Right hindlimb (tissue), 1 donor: ENCODE measurements at regions not wholly inside any gene's neighbourhood (a gene's known extent, or its start where the extent isn't known, plus 50 kb on each side); places are given as distances from the start of the nearest gene placed in this dataset.
"Not testable (repeated sequence)": the region's sequence is repeated elsewhere in the genome, so short reads cannot be mapped to it uniquely, and the experiment has no call there.

Experiments
- DNase-seq: peaks from one replicate; pipeline ENCODE4 v3.0.0-alpha.2; 2018

GRCh38 chr21:5138687-5139086 is 5382.7 kb upstream of the TPTE start:
- not testable (repeated sequence) for DNase-seq

- not testable (repeated sequence) for DNase-seq
These were observed 5381.9 kb upstream of the TPTE start for GRCh38 chr21:5139528-5139927.

DNA sequence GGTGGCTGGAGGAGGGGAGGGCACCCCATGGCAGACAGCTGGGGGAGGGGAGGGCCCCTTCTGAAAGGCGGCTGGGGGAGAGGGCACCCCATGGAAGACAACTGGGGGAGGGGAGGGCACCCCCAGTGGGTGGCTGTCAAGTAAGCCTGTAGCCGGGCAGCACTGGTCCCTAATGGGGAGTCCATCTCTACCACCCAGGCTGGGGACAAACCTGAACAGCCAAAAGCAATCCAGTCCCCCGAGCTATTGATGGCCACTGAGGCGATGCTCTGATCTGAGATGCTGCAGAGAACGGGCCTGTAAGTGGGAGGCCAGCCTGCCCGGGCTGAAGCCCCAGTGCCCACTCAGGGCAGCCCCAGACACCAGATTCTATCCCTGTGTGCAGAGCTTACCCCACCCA is 5378.4 kb upstream of the TPTE start:
- not testable (repeated sequence) for DNase-seq

DNA sequence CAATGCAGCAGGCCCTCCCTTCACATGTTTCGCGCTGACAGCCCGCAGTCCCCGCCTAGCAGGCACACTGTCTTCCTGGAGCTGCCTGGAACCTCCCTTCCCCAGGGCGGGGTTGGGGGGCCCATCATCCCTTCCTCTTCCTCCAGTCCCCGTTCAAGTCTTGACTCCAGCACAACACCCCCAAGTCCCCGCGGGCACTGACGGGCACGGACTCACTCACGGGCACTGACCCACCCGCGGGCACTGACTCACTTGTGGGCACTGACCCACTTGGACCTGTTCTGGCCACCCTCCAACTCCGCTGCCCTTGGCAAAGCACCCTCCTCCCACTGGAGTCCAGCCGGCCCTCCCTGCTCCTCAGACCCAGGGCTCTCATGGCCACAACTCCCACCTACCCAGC is 5376.7 kb upstream of the TPTE start:
- not testable (repeated sequence) for DNase-seq

- not testable (repeated sequence) for DNase-seq
These were observed 5373.7 kb upstream of the TPTE start for GRCh38 chr21:5147685-5148084.

GRCh38 chr21:5149222-5149621 is 5372.2 kb upstream of the TPTE start:
- not testable (repeated sequence) for DNase-seq

- DNase-seq = not testable (repeated sequence)
These were observed 5367.3 kb upstream of the TPTE start for GRCh38 chr21:5153842-5154640.

GRCh38 chr21:5154641-5154982 is 5366.8 kb upstream of the TPTE start:
- DNase-seq = peak; percentile 91

GRCh38 chr21:5162693-5163574 is 5358.4 kb upstream of the TPTE start:
- DNase-seq = not testable (repeated sequence)

DNA sequence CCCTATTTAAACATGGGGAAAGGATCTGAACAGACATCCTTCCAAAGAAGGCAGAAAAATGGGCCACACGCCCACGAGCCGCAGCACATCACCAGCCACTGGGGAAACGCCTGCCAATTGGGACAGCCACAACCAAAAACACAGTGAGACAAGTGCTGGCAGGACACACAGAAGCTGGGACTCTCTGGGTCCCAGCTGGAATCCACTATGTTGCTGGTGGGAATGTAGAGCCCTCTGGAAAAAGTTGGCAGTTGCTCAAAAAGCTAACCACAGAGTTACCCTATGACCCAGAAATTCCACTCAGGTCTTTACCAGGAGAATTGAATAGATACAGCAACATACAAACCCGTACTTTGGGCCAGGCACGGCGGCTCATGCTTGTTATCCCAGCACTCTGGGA is 5355.6 kb upstream of the TPTE start:
- DNase-seq = not testable (repeated sequence)
